B cell (primary cell): ENCODE measurements at regions not wholly inside any gene's neighbourhood (a gene's known extent, or its start where the extent isn't known, plus 50 kb on each side); places are given as distances from the start of the nearest gene placed in this dataset.

Experiments used
- ATAC-seq: fragments of 200-7000 bp; cut with Tn5 transposase; one replicate; pipeline ENCODE4 v1.10.0; 2021; ENCODE audit warnings: low read depth, mild to moderate bottlenecking, moderate number of reproducible peaks, moderate library complexity
- CTCF ChIA-PET: fragments of 350-600 bp; sonication (Branson Sonifier 250); formaldehyde crosslinking; loops from one replicate; lab custom pipeline; 2021; ENCODE audit warnings: antibody characterized with exemption, inconsistent platforms; lab: Charles Lee
- POLR2A ChIA-PET: fragments of 350-600 bp; sonication (Branson Sonifier 250); formaldehyde crosslinking; loops from one replicate; lab custom pipeline; 2021; ENCODE audit warnings: antibody characterized with exemption; lab: Charles Lee
- DNase-seq: peaks from one replicate; pipeline ENCODE4 v3.0.0; 2013
- H2AFZ ChIP-seq: 2 replicates; pipeline ENCODE4 v1.6.1; 2012; ENCODE audit warnings: mild to moderate bottlenecking, low read depth, low read length; ENCODE audit not compliant: insufficient read depth, poor library complexity, severe bottlenecking
- H3K27ac ChIP-seq, 2 donors: 1 replicate in 1 of 2; 2 replicates in 1 of 2; pipeline ENCODE4 v1.5.1; 2012 to 2013; ENCODE audit warnings: low read length in 2 of 2, mild to moderate bottlenecking in 2 of 2, moderate library complexity in 1 of 2
- H3K27me3 ChIP-seq, 4 experiments: fragments of 200-600 bp in 1 of 4; sonication (generic) in 1 of 4; replicated peaks in 1 of 4; 1 replicate in 2 of 4; 2 replicates in 2 of 4; pipeline versions ENCODE4 v1.6.1 to v1.7.0; 2013 to 2016; ENCODE audit warnings: low read length in 3 of 4, mild to moderate bottlenecking in 2 of 4, mixed read lengths in 1 of 4, moderate library complexity in 1 of 4; ENCODE audit not compliant: insufficient read depth in 4 of 4, control insufficient read depth in 3 of 4; ENCODE audit errors: control extremely low read depth in 1 of 4
- H3K36me3 ChIP-seq, 2 experiments: replicated peaks in 1 of 2; 1 replicate in 1 of 2; 2 replicates in 1 of 2; pipeline versions ENCODE4 v1.6.1 to v1.7.1; 2013; ENCODE audit warnings: low read length in 1 of 2; ENCODE audit not compliant: insufficient read depth in 2 of 2, control insufficient read depth in 1 of 2; ENCODE audit errors: control extremely low read depth in 1 of 2, extremely low read depth in 1 of 2
- H3K4me1 ChIP-seq, 2 donors: fragments of 200-600 bp in 1 of 2; sonication (generic) in 1 of 2; 1 replicate in 1 of 2; 2 replicates in 1 of 2; pipeline versions ENCODE4 v1.5.1 to v1.6.1; 2013 to 2017; ENCODE audit warnings: low read length in 2 of 2; ENCODE audit not compliant: control insufficient read depth in 2 of 2, insufficient read depth in 2 of 2
- H3K4me2 ChIP-seq: replicated peaks from 2 replicates; pipeline ENCODE3; 2012; ENCODE audit warnings: mild to moderate bottlenecking, low read depth, low read length; ENCODE audit not compliant: poor library complexity, severe bottlenecking
- H3K4me3 ChIP-seq, 5 experiments: fragments of 200-600 bp in 1 of 5; sonication (generic) in 1 of 5; 1 replicate in 3 of 5; 2 replicates in 2 of 5; pipeline versions ENCODE4 v1.5.1 to v1.7.0; 2011 to 2016; ENCODE audit warnings: low read length in 4 of 5, mild to moderate bottlenecking in 4 of 5, low read depth in 2 of 5, control low read depth in 1 of 5, moderate library complexity in 1 of 5; ENCODE audit not compliant: insufficient read depth in 1 of 5; ENCODE audit errors: control extremely low read depth in 1 of 5, extremely low read depth in 1 of 5
- H3K79me2 ChIP-seq: fragments of 200-600 bp; sonication (generic); one replicate; pipeline ENCODE4 v1.6.0; 2016; ENCODE audit warnings: low read length; ENCODE audit not compliant: control insufficient read depth, insufficient read depth
- H3K9ac ChIP-seq: fragments of 200-600 bp; sonication (generic); 2 replicates; pipeline ENCODE4 v1.6.1; 2017; ENCODE audit warnings: mild to moderate bottlenecking, low read length, moderate library complexity
- H3K9me3 ChIP-seq, 3 donors: one replicate each; pipeline versions ENCODE4 v1.6.1 to v1.7.1; 2013; ENCODE audit warnings: low read length in 2 of 3; ENCODE audit not compliant: control insufficient read depth in 2 of 3, insufficient read depth in 1 of 3; ENCODE audit errors: control extremely low read depth in 1 of 3
- H4K20me1 ChIP-seq: 2 replicates; pipeline ENCODE4 v1.6.0; 2012; ENCODE audit warnings: mild to moderate bottlenecking, low read length; ENCODE audit not compliant: insufficient read depth, control insufficient read depth, poor library complexity, severe bottlenecking
- H3K27ac Mint-ChIP-seq: one replicate; pipeline ENCODE4 v1.8.0; 2021; ENCODE audit warnings: mixed read lengths
- H3K27me3 Mint-ChIP-seq: one replicate; pipeline ENCODE4 v1.8.0; 2021; ENCODE audit warnings: mixed read lengths
- H3K4me1 Mint-ChIP-seq: one replicate; pipeline ENCODE4 v1.8.0; 2021; ENCODE audit warnings: mixed read lengths
- H3K4me3 Mint-ChIP-seq: one replicate; pipeline ENCODE4 v1.8.0; 2021; ENCODE audit warnings: mixed read lengths
- H3K9me3 Mint-ChIP-seq: one replicate; pipeline ENCODE4 v1.8.0; 2022; ENCODE audit warnings: mixed read lengths; ENCODE audit not compliant: insufficient read depth
- EZH2 ChIP-seq: IDR thresholded peaks from 2 replicates; pipeline ENCODE4 v1.6.1; 2012; ENCODE audit warnings: borderline replicate concordance, low read depth, mild to moderate bottlenecking, moderate library complexity, low read length; ENCODE audit not compliant: insufficient read depth, poor library complexity, severe bottlenecking
- WGBS: methylation state at CpG from one replicate; pipeline ENCODE4 v1.1.5; 2013; ENCODE audit warnings: missing lambda C conversion rate; ENCODE audit not compliant: insufficient coverage; 5-methylcytosine and 5-hydroxymethylcytosine counted together
- intact Hi-C: fragments of 100-400 bp; cut with micrococcal nuclease; formaldehyde crosslinking; loops from one replicate; pipeline ENCODE4 v1.10.0; 2022
- TF ChIP-seq, protein P1 (sequence below): fragments of 200-600 bp; IDR thresholded peaks from one replicate; pipeline ENCODE4 v1.8.0; 2022; ENCODE audit warnings: antibody characterized with exemption, mild to moderate bottlenecking

DNA sequence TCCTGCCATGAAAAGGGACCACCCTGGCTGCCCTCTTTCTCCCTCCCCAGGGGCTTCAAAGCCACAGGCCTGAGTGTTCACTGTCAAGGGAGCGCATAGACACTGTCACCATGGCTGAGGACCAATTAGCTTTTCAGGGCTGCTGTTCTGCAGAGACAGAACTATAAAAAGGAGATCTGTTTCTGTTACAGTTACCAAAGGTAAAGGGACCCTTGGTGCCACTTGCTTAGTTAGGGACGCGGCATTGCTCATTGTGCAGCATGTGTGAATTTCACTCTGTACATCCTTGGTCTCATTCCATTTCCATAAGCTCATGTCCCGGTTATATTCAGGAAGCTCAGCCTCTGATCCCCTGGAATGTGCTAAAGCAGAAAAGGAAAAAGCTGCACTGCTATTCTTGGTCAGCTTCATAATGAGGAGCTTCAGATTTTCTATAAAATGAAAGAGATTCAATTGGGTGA is 55.5 kb upstream of the RNF152 start:
- intact Hi-C loops: no loop called here
- Histone ChIP-seq H3K27ac (no peak overlapping the region), H3K79me2 (no peaks in the 10 kb centered on the region), H3K4me2 (no peak overlapping the region), H2AFZ (no peak overlapping the region), H3K9ac (no peak overlapping the region), H3K9me3 (no peaks in the 10 kb centered on the region), H3K4me1 (peaks cover 13 to 14% of the 10 kb centered on the region in 2 donors), H3K4me3 (no peak overlapping the region), H3K27me3 (peaks cover 0 to 46% (median 36%) of the 10 kb centered on the region in 4 experiments), H4K20me1 (no peaks in the 10 kb centered on the region), H3K36me3 (no peaks in the 10 kb centered on the region)
- Mint-ChIP-seq H3K4me3 (no peak overlapping the region), H3K27me3 (peaks cover 52% of the 10 kb centered on the region), H3K9me3 (no peaks in the 10 kb centered on the region), H3K27ac (no peak overlapping the region), H3K4me1 (peaks cover 12% of the 10 kb centered on the region)
- CTCF ChIA-PET: no interaction called here
- ATAC-seq: no peak
- TF ChIP-seq, protein P1, sequence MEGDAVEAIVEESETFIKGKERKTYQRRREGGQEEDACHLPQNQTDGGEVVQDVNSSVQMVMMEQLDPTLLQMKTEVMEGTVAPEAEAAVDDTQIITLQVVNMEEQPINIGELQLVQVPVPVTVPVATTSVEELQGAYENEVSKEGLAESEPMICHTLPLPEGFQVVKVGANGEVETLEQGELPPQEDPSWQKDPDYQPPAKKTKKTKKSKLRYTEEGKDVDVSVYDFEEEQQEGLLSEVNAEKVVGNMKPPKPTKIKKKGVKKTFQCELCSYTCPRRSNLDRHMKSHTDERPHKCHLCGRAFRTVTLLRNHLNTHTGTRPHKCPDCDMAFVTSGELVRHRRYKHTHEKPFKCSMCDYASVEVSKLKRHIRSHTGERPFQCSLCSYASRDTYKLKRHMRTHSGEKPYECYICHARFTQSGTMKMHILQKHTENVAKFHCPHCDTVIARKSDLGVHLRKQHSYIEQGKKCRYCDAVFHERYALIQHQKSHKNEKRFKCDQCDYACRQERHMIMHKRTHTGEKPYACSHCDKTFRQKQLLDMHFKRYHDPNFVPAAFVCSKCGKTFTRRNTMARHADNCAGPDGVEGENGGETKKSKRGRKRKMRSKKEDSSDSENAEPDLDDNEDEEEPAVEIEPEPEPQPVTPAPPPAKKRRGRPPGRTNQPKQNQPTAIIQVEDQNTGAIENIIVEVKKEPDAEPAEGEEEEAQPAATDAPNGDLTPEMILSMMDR: no peak
- no peak for TF ChIP-seq EZH2
- POLR2A ChIA-PET: interaction anchor here (0.6 kb wide), 1 partner anchor 558 kb away, joined by 3 read pairs; no protein-coding TSS in a partner anchor
- WGBS: 90% methylated on average over 1 of the region's 4 CpGs
- no peak for DNase-seq

DNA sequence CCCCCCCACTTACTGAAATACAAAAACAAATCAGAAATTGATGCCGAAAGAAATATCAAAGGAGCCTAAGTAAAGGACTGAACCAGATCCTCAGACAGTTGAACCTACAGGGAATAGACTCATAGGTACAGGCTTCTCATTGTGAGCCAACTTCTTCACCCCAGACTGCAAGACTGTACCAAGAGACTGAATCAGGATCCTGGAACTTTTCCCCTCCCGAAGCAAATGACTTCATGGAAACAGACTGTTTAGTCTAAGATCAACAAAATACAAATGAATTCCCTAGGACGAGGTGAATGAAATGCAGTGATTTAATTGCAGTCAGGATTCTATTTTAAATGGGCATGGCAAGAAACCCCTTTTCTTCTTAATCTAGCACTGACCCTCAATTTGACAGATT is 53.6 kb upstream of the RNF152 start:
- peaks cover 49% of the 10 kb centered on the region for H3K27me3 Mint-ChIP-seq
- intact Hi-C loops: no loop called here
- CTCF ChIA-PET: no interaction called here

More for the DNA sequence above, 53.6 kb upstream of the RNF152 start:
- H3K79me2 ChIP-seq: no peaks in the 10 kb centered on the region
- H3K9me3 ChIP-seq: no peaks in the 10 kb centered on the region
- POLR2A ChIA-PET: no interaction called here
- no peak for ATAC-seq
- WGBS: 100% methylated on average over 1 of the region's 3 CpGs
- H4K20me1 ChIP-seq: no peaks in the 10 kb centered on the region
- DNase-seq: no peak
- no peak overlapping the region for H3K9ac ChIP-seq
- H3K4me3 Mint-ChIP-seq: no peak overlapping the region
- H3K4me1 Mint-ChIP-seq: no peaks in the 10 kb centered on the region
- H2AFZ ChIP-seq: no peak overlapping the region
- H3K4me1 ChIP-seq: peaks cover 2% of the 10 kb centered on the region in 2 donors
- TF ChIP-seq, protein P1: no peak
- no peak for TF ChIP-seq EZH2
- no peaks in the 10 kb centered on the region for H3K36me3 ChIP-seq
- H3K4me3 ChIP-seq: no peak overlapping the region
- no peaks in the 10 kb centered on the region for H3K9me3 Mint-ChIP-seq
- no peak overlapping the region for H3K27ac Mint-ChIP-seq
- H3K27me3 ChIP-seq: peaks cover 0 to 46% (median 36%) of the 10 kb centered on the region in 4 experiments
- no peak overlapping the region for H3K4me2 ChIP-seq
- no peak overlapping the region for H3K27ac ChIP-seq
